Neuronal stem cell (in vitro differentiated cells): ENCODE measurements at regions not wholly inside any gene's neighbourhood (a gene's known extent, or its start where the extent isn't known, plus 50 kb on each side); places are given as distances from the start of the nearest gene placed in this dataset.

Experiments
- DNase-seq: peaks from one replicate; pipeline ENCODE4 v3.0.0-alpha.2; 2013; ENCODE audit warnings: low spot score
- H2AFZ ChIP-seq: one replicate; pipeline ENCODE4 v1.6.1; 2013; ENCODE audit warnings: mild to moderate bottlenecking, low read length, inconsistent platforms
- H2AK5ac ChIP-seq: 2 replicates; pipeline ENCODE4 v1.6.1; 2013; ENCODE audit warnings: low read depth, mild to moderate bottlenecking, inconsistent platforms, low read length, moderate library complexity, mixed read lengths
- H2BK120ac ChIP-seq: 2 replicates; pipeline ENCODE4 v1.6.1; 2013; ENCODE audit warnings: low read depth, mild to moderate bottlenecking, inconsistent platforms, low read length, moderate library complexity, mixed read lengths
- H2BK12ac ChIP-seq: one replicate; pipeline ENCODE4 v1.6.1; 2013; ENCODE audit warnings: low read length, inconsistent platforms
- H2BK15ac ChIP-seq: 2 replicates; pipeline ENCODE4 v1.6.1; 2013; ENCODE audit warnings: mild to moderate bottlenecking, low read length, inconsistent platforms, mixed read lengths
- H2BK5ac ChIP-seq: one replicate; pipeline ENCODE4 v1.6.1; 2013; ENCODE audit warnings: inconsistent platforms, mild to moderate bottlenecking, low read length, moderate library complexity
- H3K14ac ChIP-seq: one replicate; pipeline ENCODE4 v1.6.1; 2013; ENCODE audit warnings: low read length, inconsistent platforms
- H3K18ac ChIP-seq: 2 replicates; pipeline ENCODE4 v1.6.1; 2013; ENCODE audit warnings: low read length, inconsistent platforms
- H3K23ac ChIP-seq: 2 replicates; pipeline ENCODE4 v1.6.1; 2013; ENCODE audit warnings: low read depth, mild to moderate bottlenecking, mixed read lengths, low read length, inconsistent platforms; ENCODE audit not compliant: poor library complexity
- H3K27ac ChIP-seq: replicated peaks from 3 replicates; pipeline ENCODE4 v1.5.1; 2013; ENCODE audit warnings: low read length, inconsistent platforms
- H3K27me3 ChIP-seq, 3 experiments: 2 replicates each; pipeline ENCODE4 v1.6.1; 2013; ENCODE audit warnings: low read length in 3 of 3, mild to moderate bottlenecking in 2 of 3, inconsistent platforms in 1 of 3, low read depth in 1 of 3, mixed read lengths in 1 of 3, moderate library complexity in 1 of 3; ENCODE audit not compliant: control insufficient read depth in 3 of 3, insufficient read depth in 3 of 3
- H3K36me3 ChIP-seq, 2 donors: replicated peaks in 1 of 2; 2 replicates each; pipeline ENCODE4 v1.6.1; 2013; ENCODE audit warnings: low read length in 2 of 2; ENCODE audit not compliant: control insufficient read depth in 2 of 2, insufficient read depth in 2 of 2
- H3K4ac ChIP-seq: 2 replicates; pipeline ENCODE4 v1.6.1; 2013; ENCODE audit warnings: inconsistent platforms, mild to moderate bottlenecking, low read length, moderate library complexity
- H3K4me1 ChIP-seq, 2 donors: 1 replicate in 1 of 2; 2 replicates in 1 of 2; pipeline ENCODE4 v1.6.1; 2013; ENCODE audit warnings: low read length in 2 of 2, low read depth in 1 of 2; ENCODE audit not compliant: control insufficient read depth in 2 of 2, insufficient read depth in 1 of 2
- H3K4me2 ChIP-seq: one replicate; pipeline ENCODE4 v1.6.1; 2013; ENCODE audit warnings: mild to moderate bottlenecking, low read length, inconsistent platforms; ENCODE audit not compliant: insufficient read depth, poor library complexity, severe bottlenecking
- H3K4me3 ChIP-seq, 2 donors: 2 replicates each; pipeline ENCODE4 v1.5.1; 2013; ENCODE audit warnings: low read length in 2 of 2, mild to moderate bottlenecking in 2 of 2, inconsistent platforms in 1 of 2, moderate library complexity in 1 of 2
- H3K79me1 ChIP-seq: one replicate; pipeline ENCODE4 v1.6.1; 2013; ENCODE audit warnings: low read depth, mild to moderate bottlenecking, inconsistent platforms, low read length, moderate library complexity
- H3K9ac ChIP-seq: one replicate; pipeline ENCODE4 v1.6.1; 2013; ENCODE audit warnings: mild to moderate bottlenecking, low read depth, low read length, inconsistent platforms; ENCODE audit not compliant: poor library complexity
- H3K9me3 ChIP-seq, 2 donors: replicated peaks in 1 of 2; 2 replicates each; pipeline versions ENCODE3 to v1.6.1; 2013; ENCODE audit warnings: low read length in 2 of 2, mild to moderate bottlenecking in 2 of 2, inconsistent platforms in 1 of 2, low read depth in 1 of 2, mixed read lengths in 1 of 2, moderate library complexity in 1 of 2; ENCODE audit not compliant: control insufficient read depth in 2 of 2, insufficient read depth in 1 of 2
- H4K8ac ChIP-seq: one replicate; pipeline ENCODE4 v1.6.1; 2013; ENCODE audit warnings: low read depth, mild to moderate bottlenecking, inconsistent platforms, low read length, moderate library complexity
- H4K91ac ChIP-seq: one replicate; pipeline ENCODE4 v1.6.1; 2013; ENCODE audit warnings: low read length, low read depth, mild to moderate bottlenecking, inconsistent platforms; ENCODE audit not compliant: poor library complexity
- whole genome bisulfite sequencing, 2 donors: extraction: QIAGEN DNeasy Blood & Tissue Kit; methylation state at CpG; one replicate each; pipeline ENCODE4 v1.1.7; 2013; ENCODE audit warnings: missing lambda C conversion rate in 2 of 2, mixed read lengths in 1 of 2; ENCODE audit not compliant: insufficient read length in 2 of 2, insufficient replicate concordance in 1 of 2; ENCODE audit errors: extremely low coverage in 2 of 2; 5-methylcytosine and 5-hydroxymethylcytosine counted together

DNA sequence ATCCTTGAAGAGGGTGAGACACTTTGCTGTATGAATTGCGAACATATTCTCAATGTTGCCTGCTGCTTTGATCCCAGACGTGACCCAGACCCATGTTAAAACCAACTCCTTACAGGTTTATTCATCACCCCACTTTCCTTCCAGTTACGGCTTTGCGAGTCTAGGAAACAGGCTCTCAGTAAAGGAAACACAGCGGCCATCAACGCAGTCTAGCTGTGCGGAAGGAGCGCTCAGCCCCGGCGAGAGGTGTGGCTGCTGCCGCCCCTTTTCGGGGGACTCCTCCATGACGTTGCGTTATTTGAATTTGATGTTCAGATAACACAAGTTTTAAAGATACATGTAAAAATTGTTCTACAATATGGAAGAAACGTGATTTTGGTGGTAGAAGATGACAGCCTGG lies 206.4 kb upstream of the FAT1 start:
- Histone ChIP-seq H3K79me1 (no peaks in the 10 kb centered on the region), H3K23ac (no peak overlapping the region), H3K27ac (no peak overlapping the region), H2AFZ (no peak overlapping the region), H3K4me1 (peaks cover 4 to 13% of the 10 kb centered on the region in 2 donors), H4K91ac (no peak overlapping the region), H4K8ac (no peak overlapping the region), H3K9me3 (peaks cover 0 to 7% of the 10 kb centered on the region in 2 donors), H2BK120ac (no peak overlapping the region), H3K27me3 (no peaks in the 10 kb centered on the region), H3K14ac (no peak overlapping the region), H2BK5ac (no peak overlapping the region), H2BK12ac (no peak overlapping the region), H3K4me2 (no peak overlapping the region), H3K4me3 (no peak overlapping the region), H3K18ac (no peak overlapping the region), H2BK15ac (no peak overlapping the region), H3K36me3 (peaks cover 0 to 2% of the 10 kb centered on the region in 2 donors), H3K9ac (no peak overlapping the region), H2AK5ac (no peak overlapping the region), H3K4ac (no peak overlapping the region)
- DNase-seq, result no peak
- no CpG with 5 or more reads among the region's 15 CpGs for WGBS, 2 donors

DNA sequence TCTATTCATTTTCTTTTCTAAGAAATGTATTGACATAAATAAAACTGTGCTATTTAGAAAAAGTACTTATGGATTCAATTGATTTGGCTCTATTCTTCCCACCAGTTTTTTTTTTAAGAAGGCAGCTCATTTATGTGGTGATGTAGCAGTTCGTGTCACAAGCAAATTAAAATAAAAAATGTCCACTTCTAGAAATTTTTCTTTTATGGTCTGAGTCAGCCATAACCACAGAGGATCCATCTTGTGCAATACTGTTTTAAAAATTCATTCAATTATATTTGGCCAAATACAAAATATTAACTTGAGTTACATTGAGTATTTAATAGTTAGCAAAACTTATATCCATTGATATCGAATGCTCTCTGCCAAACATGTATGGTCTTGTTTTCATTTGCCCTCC lies 207.9 kb upstream of the FAT1 start:
- Histone ChIP-seq H3K4ac (no peak overlapping the region), H2BK12ac (no peak overlapping the region), H2BK120ac (no peak overlapping the region), H3K4me1 (peaks cover 4 to 13% of the 10 kb centered on the region in 2 donors), H3K23ac (no peak overlapping the region), H3K4me2 (no peak overlapping the region), H2BK15ac (no peak overlapping the region), H2BK5ac (no peak overlapping the region), H3K36me3 (peaks cover 0 to 2% of the 10 kb centered on the region in 2 donors), H4K8ac (no peak overlapping the region), H3K4me3 (no peak overlapping the region), H3K27ac (no peak overlapping the region), H3K27me3 (no peaks in the 10 kb centered on the region), H3K14ac (no peak overlapping the region), H3K18ac (no peak overlapping the region), H3K9me3 (peaks cover 0 to 7% of the 10 kb centered on the region in 2 donors), H2AK5ac (no peak overlapping the region), H3K79me1 (no peaks in the 10 kb centered on the region), H3K9ac (no peak overlapping the region), H2AFZ (no peak overlapping the region), H4K91ac (no peak overlapping the region)
- no peak for DNase-seq
- WGBS, 2 donors, result no CpG with 5 or more reads among the region's 2 CpGs

GRCh38 chr4:186932196-186932595 lies 208.5 kb upstream of the FAT1 start:
- no peak overlapping the region for H4K8ac ChIP-seq
- H4K91ac ChIP-seq, result no peak overlapping the region

GRCh38 chr4:186932631-186933187 lies 209.1 kb upstream of the FAT1 start:
- no CpG with 5 or more reads among the region's 4 CpGs for WGBS, 2 donors
- Histone ChIP-seq H4K8ac (no peak overlapping the region), H2AK5ac (no peak overlapping the region), H3K14ac (no peak overlapping the region), H3K23ac (no peak overlapping the region), H2BK15ac (no peak overlapping the region), H3K4me1 (peaks cover 4 to 13% of the 10 kb centered on the region in 2 donors), H2BK120ac (no peak overlapping the region), H3K4ac (no peak overlapping the region), H2BK12ac (no peak overlapping the region), H3K27ac (no peak overlapping the region), H3K4me2 (no peak overlapping the region), H3K4me3 (no peak overlapping the region), H3K9ac (no peak overlapping the region), H2BK5ac (no peak overlapping the region), H3K9me3 (peaks cover 0 to 7% of the 10 kb centered on the region in 2 donors), H4K91ac (no peak overlapping the region), H3K27me3 (no peaks in the 10 kb centered on the region), H3K36me3 (peaks cover 0 to 2% of the 10 kb centered on the region in 2 donors), H3K79me1 (no peaks in the 10 kb centered on the region), H3K18ac (no peak overlapping the region), H2AFZ (peak overlapping the region; percentile 20)
- DNase-seq, result no peak

More at GRCh38 chr4:186932196-186932595, 208.5 kb upstream of the FAT1 start:
- no CpG with 5 or more reads among the region's 5 CpGs for WGBS, 2 donors
- no peak overlapping the region for H3K23ac ChIP-seq
- H3K36me3 ChIP-seq, result peaks cover 0 to 2% of the 10 kb centered on the region in 2 donors
- H2BK120ac ChIP-seq, result no peak overlapping the region
- no peak overlapping the region for H3K4ac ChIP-seq
- H3K18ac ChIP-seq, result no peak overlapping the region
- no peak overlapping the region for H3K9ac ChIP-seq
- H3K4me2 ChIP-seq, result no peak overlapping the region
- no peaks in the 10 kb centered on the region for H3K79me1 ChIP-seq
- DNase-seq, result no peak
- no peak overlapping the region for H3K14ac ChIP-seq
- peaks cover 4 to 13% of the 10 kb centered on the region in 2 donors for H3K4me1 ChIP-seq
- H2BK5ac ChIP-seq, result no peak overlapping the region
- H3K27me3 ChIP-seq, result no peaks in the 10 kb centered on the region
- no peak overlapping the region for H2BK15ac ChIP-seq
- no peak overlapping the region for H2AK5ac ChIP-seq
- peaks cover 0 to 7% of the 10 kb centered on the region in 2 donors for H3K9me3 ChIP-seq
- H3K27ac ChIP-seq, result no peak overlapping the region
- H2AFZ ChIP-seq, result peak overlapping the region; percentile 20
- no peak overlapping the region for H3K4me3 ChIP-seq
- no peak overlapping the region for H2BK12ac ChIP-seq
